WI38 (cell line): ENCODE measurements at regions not wholly inside any gene's neighbourhood (a gene's known extent, or its start where the extent isn't known, plus 50 kb on each side); places are given as distances from the start of the nearest gene placed in this dataset.

Experiments
- H3K4me3 ChIP-seq: 2 replicates; pipeline ENCODE4 v1.5.1; 2011; ENCODE audit warnings: low read depth, mild to moderate bottlenecking, control low read depth, low read length
- TF ChIP-seq, protein P1 (sequence below): IDR thresholded peaks from 2 replicates; pipeline ENCODE4 v1.5.1; 2012; ENCODE audit warnings: low read depth, mild to moderate bottlenecking, control low read depth, low read length

GRCh38 chr5:39494107-39494510, 69.3 kb upstream of the DAB2 start:
- no peak overlapping the region for H3K4me3 ChIP-seq
- TF ChIP-seq, protein P1, sequence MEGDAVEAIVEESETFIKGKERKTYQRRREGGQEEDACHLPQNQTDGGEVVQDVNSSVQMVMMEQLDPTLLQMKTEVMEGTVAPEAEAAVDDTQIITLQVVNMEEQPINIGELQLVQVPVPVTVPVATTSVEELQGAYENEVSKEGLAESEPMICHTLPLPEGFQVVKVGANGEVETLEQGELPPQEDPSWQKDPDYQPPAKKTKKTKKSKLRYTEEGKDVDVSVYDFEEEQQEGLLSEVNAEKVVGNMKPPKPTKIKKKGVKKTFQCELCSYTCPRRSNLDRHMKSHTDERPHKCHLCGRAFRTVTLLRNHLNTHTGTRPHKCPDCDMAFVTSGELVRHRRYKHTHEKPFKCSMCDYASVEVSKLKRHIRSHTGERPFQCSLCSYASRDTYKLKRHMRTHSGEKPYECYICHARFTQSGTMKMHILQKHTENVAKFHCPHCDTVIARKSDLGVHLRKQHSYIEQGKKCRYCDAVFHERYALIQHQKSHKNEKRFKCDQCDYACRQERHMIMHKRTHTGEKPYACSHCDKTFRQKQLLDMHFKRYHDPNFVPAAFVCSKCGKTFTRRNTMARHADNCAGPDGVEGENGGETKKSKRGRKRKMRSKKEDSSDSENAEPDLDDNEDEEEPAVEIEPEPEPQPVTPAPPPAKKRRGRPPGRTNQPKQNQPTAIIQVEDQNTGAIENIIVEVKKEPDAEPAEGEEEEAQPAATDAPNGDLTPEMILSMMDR = no peak

DNA sequence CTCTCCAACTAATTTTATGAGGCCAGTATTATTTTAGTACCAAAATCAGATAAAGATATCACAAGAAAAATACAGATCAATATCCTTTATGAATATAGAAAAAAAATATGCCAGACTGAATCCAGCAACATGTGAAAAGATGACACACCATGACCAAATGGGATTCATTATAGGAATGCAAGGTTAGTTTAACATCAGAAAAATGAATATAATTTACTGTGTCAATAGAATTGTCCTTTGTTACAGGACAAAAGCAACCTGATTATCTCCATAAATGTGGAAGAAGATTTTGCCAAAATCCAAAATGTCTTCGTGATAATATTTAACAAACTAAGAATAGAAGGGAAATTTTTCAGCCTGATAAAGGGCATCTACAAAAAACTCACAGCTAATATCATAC, 66.4 kb upstream of the DAB2 start:
- H3K4me3 ChIP-seq = no peak overlapping the region
- TF ChIP-seq, protein P1 = no peak

DNA sequence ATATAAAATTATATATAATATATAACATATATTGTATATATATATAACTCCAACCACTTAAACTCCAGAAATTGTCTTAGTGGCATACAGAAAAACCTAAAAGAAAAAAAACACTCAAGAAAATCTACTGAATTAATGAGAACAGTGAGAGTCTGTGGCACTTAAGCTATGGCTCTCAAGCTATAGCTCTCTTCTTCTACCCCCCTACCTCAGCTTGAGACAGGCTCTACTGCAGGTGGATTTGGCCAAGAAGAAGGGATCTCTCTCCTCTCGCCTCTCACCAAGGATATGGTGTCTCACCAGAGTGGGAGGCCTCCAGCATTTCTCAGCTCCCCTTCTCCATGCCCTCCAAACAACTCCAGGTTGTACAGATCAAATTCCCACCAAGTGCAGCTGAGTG, 64.5 kb upstream of the DAB2 start:
- TF ChIP-seq, protein P1 = no peak
- no peak overlapping the region for H3K4me3 ChIP-seq

DNA sequence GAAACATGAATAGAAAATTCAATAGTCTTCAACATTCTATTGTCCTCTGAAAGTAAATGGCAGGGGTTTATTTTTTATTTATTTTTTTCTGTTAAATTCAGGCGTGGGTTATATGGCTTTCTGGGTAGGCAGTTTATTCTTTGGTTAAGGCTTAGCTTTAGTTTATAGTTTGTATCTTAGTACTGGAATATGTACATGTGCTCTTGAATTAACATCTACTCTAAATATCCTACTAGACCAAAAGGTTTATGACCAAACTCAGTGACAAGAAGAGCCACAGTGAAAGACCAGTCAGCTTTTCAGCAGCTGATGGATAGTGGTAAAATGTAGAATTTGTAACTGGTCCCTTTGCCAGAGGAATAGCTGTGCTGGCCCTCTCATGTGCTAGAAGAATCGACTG, 62.0 kb upstream of the DAB2 start:
- H3K4me3 ChIP-seq = no peak overlapping the region
- TF ChIP-seq, protein P1 = no peak

GRCh38 chr5:39486361-39486760, 61.6 kb upstream of the DAB2 start:
- TF ChIP-seq, protein P1 = no peak
- no peak overlapping the region for H3K4me3 ChIP-seq

GRCh38 chr5:39485079-39485478, 60.3 kb upstream of the DAB2 start:
- TF ChIP-seq, protein P1 = no peak
- no peak overlapping the region for H3K4me3 ChIP-seq

- TF ChIP-seq, protein P1 = no peak
- no peak overlapping the region for H3K4me3 ChIP-seq
Observed at GRCh38 chr5:39484673-39485072, 59.9 kb upstream of the DAB2 start.
